ENCODE measurements at regions not wholly inside any gene's neighbourhood (a gene's known extent, or its start where the extent isn't known, plus 50 kb on each side); places are given as distances from the start of the nearest gene placed in this dataset.

GRCh38 chr7:13290975-13291374 lies 603.5 kb downstream of the ARL4A start:
- H3K9me3 ChIP-seq (ENCODE audit: severe bottlenecking) = no peaks in the 10 kb centered on the region
- no peak for TF ChIP-seq CTCF (IDR thresholded peaks at IDR 0.05; ENCODE audit: low read depth, low read length)
- H3K27me3 ChIP-seq (ENCODE audit: insufficient read depth, low read depth, severe bottlenecking) = no peaks in the 10 kb centered on the region
- DNase-seq = no peak
- H3K36me3 ChIP-seq = no peaks in the 10 kb centered on the region
- no peak overlapping the region for H3K4me3 ChIP-seq (ENCODE audit: low read depth, low read length)
- H3K27ac ChIP-seq = no peak overlapping the region

- Histone ChIP-seq H3K27ac (no peak overlapping the region), H3K36me3 (no peaks in the 10 kb centered on the region), H3K9me3 (ENCODE audit: severe bottlenecking) (no peaks in the 10 kb centered on the region), H3K27me3 (ENCODE audit: insufficient read depth, low read depth, severe bottlenecking) (no peaks in the 10 kb centered on the region), H3K4me3 (ENCODE audit: low read depth, low read length) (no peak overlapping the region)
- no peak for TF ChIP-seq CTCF (IDR thresholded peaks at IDR 0.05; ENCODE audit: low read depth, low read length)
- no peak for DNase-seq
These were observed 606.0 kb downstream of the ARL4A start for GRCh38 chr7:13293264-13294002.

- Histone ChIP-seq H3K36me3 (no peaks in the 10 kb centered on the region), H3K4me3 (ENCODE audit: low read depth, low read length) (no peak overlapping the region), H3K27me3 (ENCODE audit: insufficient read depth, low read depth, severe bottlenecking) (no peaks in the 10 kb centered on the region), H3K9me3 (ENCODE audit: severe bottlenecking) (no peaks in the 10 kb centered on the region), H3K27ac (no peak overlapping the region)
- no peak for DNase-seq
- no peak for TF ChIP-seq CTCF (IDR thresholded peaks at IDR 0.05; ENCODE audit: low read depth, low read length)
These were observed 619.6 kb downstream of the ARL4A start for GRCh38 chr7:13307040-13307439.

GRCh38 chr7:13308423-13308822 lies 621.0 kb downstream of the ARL4A start:
- Histone ChIP-seq H3K36me3 (no peaks in the 10 kb centered on the region), H3K4me3 (ENCODE audit: low read depth, low read length) (no peak overlapping the region), H3K27me3 (ENCODE audit: insufficient read depth, low read depth, severe bottlenecking) (no peaks in the 10 kb centered on the region), H3K27ac (no peak overlapping the region), H3K9me3 (ENCODE audit: severe bottlenecking) (peaks cover 6% of the 10 kb centered on the region)
- DNase-seq = no peak
- TF ChIP-seq CTCF (IDR thresholded peaks at IDR 0.05; ENCODE audit: low read depth, low read length) = no peak

GRCh38 chr7:13309535-13309934 lies 622.1 kb downstream of the ARL4A start:
- no peak overlapping the region for H3K27ac ChIP-seq
- no peaks in the 10 kb centered on the region for H3K36me3 ChIP-seq
- no peaks in the 10 kb centered on the region for H3K27me3 ChIP-seq (ENCODE audit: insufficient read depth, low read depth, severe bottlenecking)
- H3K9me3 ChIP-seq (ENCODE audit: severe bottlenecking) = peaks cover 6% of the 10 kb centered on the region
- TF ChIP-seq CTCF (IDR thresholded peaks at IDR 0.05; ENCODE audit: low read depth, low read length) = no peak
- H3K4me3 ChIP-seq (ENCODE audit: low read depth, low read length) = no peak overlapping the region
- no peak for DNase-seq

- Histone ChIP-seq H3K9me3 (ENCODE audit: severe bottlenecking) (peaks cover 6% of the 10 kb centered on the region), H3K27ac (no peak overlapping the region), H3K4me3 (ENCODE audit: low read depth, low read length) (no peak overlapping the region), H3K27me3 (ENCODE audit: insufficient read depth, low read depth, severe bottlenecking) (no peaks in the 10 kb centered on the region), H3K36me3 (no peaks in the 10 kb centered on the region)
- no peak for DNase-seq
- TF ChIP-seq CTCF (IDR thresholded peaks at IDR 0.05; ENCODE audit: low read depth, low read length) = no peak
These were observed 624.9 kb downstream of the ARL4A start for GRCh38 chr7:13312307-13312706.

All from WERI-Rb-1 (cell line).